SH-SY5Y (cell line): ENCODE measurements at regions not wholly inside any gene's neighbourhood (a gene's known extent, or its start where the extent isn't known, plus 50 kb on each side); places are given as distances from the start of the nearest gene placed in this dataset.

Source experiments
- GATA2 ChIP-seq: IDR thresholded peaks from 2 replicates; pipeline ENCODE4 v1.6.1; 2011; ENCODE audit warnings: mild to moderate bottlenecking, low read depth, low read length
- GATA3 ChIP-seq: IDR thresholded peaks from 2 replicates; pipeline ENCODE4 v1.6.1; 2011; ENCODE audit warnings: low read depth, mild to moderate bottlenecking, low read length, moderate library complexity

GRCh38 chr5:110323357-110323756 lies 403.1 kb downstream of the TMEM232 start:
- TF ChIP-seq GATA2: no peak
- no peak for TF ChIP-seq GATA3
